A549 (cell line): ENCODE measurements at regions not wholly inside any gene's neighbourhood (a gene's known extent, or its start where the extent isn't known, plus 50 kb on each side); places are given as distances from the start of the nearest gene placed in this dataset.

Experiments
- MYC ChIP-seq: IDR thresholded peaks from 2 replicates; pipeline ENCODE4 v1.6.1; 2012; ENCODE audit warnings: mild to moderate bottlenecking, inconsistent platforms, low read length, improper control_type of control experiment, borderline replicate concordance
- TF ChIP-seq, protein P1 (sequence below): fragments of >200 bp; sonication (Bioruptor Twin); formaldehyde crosslinking; IDR thresholded peaks from 3 replicates; pipeline ENCODE4 v1.5.1; 2016

DNA sequence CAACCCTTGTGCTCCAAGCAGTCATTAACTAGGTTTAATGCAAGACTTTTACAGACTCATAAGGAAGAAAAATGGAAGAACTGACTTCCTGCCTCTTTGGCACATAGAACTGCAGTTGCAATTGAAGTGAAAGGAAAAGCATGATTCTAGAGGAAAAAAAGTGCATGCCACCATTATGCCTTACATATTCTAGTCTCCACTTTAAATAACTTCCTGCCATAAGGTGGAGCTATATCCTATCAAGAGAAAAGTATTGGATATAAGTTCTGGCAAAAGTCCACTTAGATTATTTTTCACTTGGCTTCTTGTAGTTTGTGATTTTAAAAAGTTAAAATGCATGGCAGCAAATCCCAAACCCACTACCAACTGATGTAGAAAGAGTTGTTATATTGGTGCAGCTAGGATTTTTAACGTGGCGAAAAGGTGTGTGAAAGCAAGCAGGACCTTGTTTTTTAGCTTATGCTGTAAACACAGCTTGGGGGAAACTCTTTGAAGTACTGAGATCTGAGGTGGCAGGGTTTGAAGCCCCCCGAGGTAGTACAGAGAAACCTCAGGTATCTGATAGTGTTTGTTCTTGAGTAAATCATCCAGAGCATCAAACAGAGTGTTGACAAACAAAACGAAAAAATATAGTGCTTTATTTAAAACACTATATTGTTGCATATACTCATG, 117.9 kb downstream of the ANXA1 start:
- TF ChIP-seq MYC, result no peak
- TF ChIP-seq, protein P1, sequence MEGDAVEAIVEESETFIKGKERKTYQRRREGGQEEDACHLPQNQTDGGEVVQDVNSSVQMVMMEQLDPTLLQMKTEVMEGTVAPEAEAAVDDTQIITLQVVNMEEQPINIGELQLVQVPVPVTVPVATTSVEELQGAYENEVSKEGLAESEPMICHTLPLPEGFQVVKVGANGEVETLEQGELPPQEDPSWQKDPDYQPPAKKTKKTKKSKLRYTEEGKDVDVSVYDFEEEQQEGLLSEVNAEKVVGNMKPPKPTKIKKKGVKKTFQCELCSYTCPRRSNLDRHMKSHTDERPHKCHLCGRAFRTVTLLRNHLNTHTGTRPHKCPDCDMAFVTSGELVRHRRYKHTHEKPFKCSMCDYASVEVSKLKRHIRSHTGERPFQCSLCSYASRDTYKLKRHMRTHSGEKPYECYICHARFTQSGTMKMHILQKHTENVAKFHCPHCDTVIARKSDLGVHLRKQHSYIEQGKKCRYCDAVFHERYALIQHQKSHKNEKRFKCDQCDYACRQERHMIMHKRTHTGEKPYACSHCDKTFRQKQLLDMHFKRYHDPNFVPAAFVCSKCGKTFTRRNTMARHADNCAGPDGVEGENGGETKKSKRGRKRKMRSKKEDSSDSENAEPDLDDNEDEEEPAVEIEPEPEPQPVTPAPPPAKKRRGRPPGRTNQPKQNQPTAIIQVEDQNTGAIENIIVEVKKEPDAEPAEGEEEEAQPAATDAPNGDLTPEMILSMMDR, result peak; percentile 53
